Stimulated activated CD4-positive, alpha-beta T cell treated with anti-CD3 and anti-CD28 coated beads, TNF-alpha, amount 100 ng/mL, for 48 hours (primary cell): ENCODE measurements at regions not wholly inside any gene's neighbourhood (a gene's known extent, or its start where the extent isn't known, plus 50 kb on each side); places are given as distances from the start of the nearest gene placed in this dataset.

ENCODE experiments used
- DNase-seq, 3 donors: peaks; one replicate each; pipeline ENCODE4 v3.0.0-alpha.2; 2020; ENCODE audit warnings: low read depth in 3 of 3

- no peak for DNase-seq
Measured at GRCh38 chr10:131668903-131669302, 231.9 kb upstream of the PPP2R2D start.

GRCh38 chr10:131669838-131670237, 231.0 kb upstream of the PPP2R2D start:
- DNase-seq, result no peak

GRCh38 chr10:131670341-131670740, 230.5 kb upstream of the PPP2R2D start:
- DNase-seq, result no peak

- DNase-seq, result no peak
Measured at GRCh38 chr10:131673396-131673795, 227.4 kb upstream of the PPP2R2D start.

GRCh38 chr10:131674130-131674529, 226.7 kb upstream of the PPP2R2D start:
- no peak for DNase-seq

GRCh38 chr10:131675104-131675503, 225.7 kb upstream of the PPP2R2D start:
- no peak for DNase-seq

- DNase-seq, result no peak
Measured at GRCh38 chr10:131676046-131676799, 224.6 kb upstream of the PPP2R2D start.

- no peak for DNase-seq
Measured at GRCh38 chr10:131676800-131677421, 223.9 kb upstream of the PPP2R2D start.

GRCh38 chr10:131677671-131678070, 223.1 kb upstream of the PPP2R2D start:
- DNase-seq, result no peak

- DNase-seq, result no peak
Measured at GRCh38 chr10:131678171-131678570, 222.6 kb upstream of the PPP2R2D start.

- DNase-seq, result no peak
Measured at GRCh38 chr10:131678613-131679012, 222.2 kb upstream of the PPP2R2D start.

GRCh38 chr10:131679926-131680325, 220.9 kb upstream of the PPP2R2D start:
- no peak for DNase-seq

GRCh38 chr10:131681122-131681521, 219.7 kb upstream of the PPP2R2D start:
- DNase-seq, result no peak

- DNase-seq, result no peak
Measured at GRCh38 chr10:131681656-131682055, 219.2 kb upstream of the PPP2R2D start.

GRCh38 chr10:131682271-131682962, 218.4 kb upstream of the PPP2R2D start:
- DNase-seq, result no peak

- no peak for DNase-seq
Measured at GRCh38 chr10:131683281-131683861, 217.4 kb upstream of the PPP2R2D start.

- DNase-seq, result no peak
Measured at GRCh38 chr10:131683941-131684340, 216.9 kb upstream of the PPP2R2D start.

GRCh38 chr10:131685007-131685406, 215.8 kb upstream of the PPP2R2D start:
- DNase-seq, result no peak

- DNase-seq, result no peak
Measured at GRCh38 chr10:131685576-131685975, 215.2 kb upstream of the PPP2R2D start.

GRCh38 chr10:131686781-131687420, 213.9 kb upstream of the PPP2R2D start:
- DNase-seq, result no peak

GRCh38 chr10:131688304-131688703, 212.5 kb upstream of the PPP2R2D start:
- DNase-seq, result no peak

- no peak for DNase-seq
Measured at GRCh38 chr10:131689016-131689415, 211.8 kb upstream of the PPP2R2D start.
